Pulmonary artery endothelial cell (primary cell): ENCODE measurements at regions not wholly inside any gene's neighbourhood (a gene's known extent, or its start where the extent isn't known, plus 50 kb on each side); places are given as distances from the start of the nearest gene placed in this dataset.
"Not testable (repeated sequence)": the region's sequence is repeated elsewhere in the genome, so short reads cannot be mapped to it uniquely, and the experiment has no call there.

ENCODE experiments used
- DNase-seq: peaks from one replicate; pipeline ENCODE4 v3.0.0-alpha.2; 2011; ENCODE audit warnings: low read depth, low spot score

DNA sequence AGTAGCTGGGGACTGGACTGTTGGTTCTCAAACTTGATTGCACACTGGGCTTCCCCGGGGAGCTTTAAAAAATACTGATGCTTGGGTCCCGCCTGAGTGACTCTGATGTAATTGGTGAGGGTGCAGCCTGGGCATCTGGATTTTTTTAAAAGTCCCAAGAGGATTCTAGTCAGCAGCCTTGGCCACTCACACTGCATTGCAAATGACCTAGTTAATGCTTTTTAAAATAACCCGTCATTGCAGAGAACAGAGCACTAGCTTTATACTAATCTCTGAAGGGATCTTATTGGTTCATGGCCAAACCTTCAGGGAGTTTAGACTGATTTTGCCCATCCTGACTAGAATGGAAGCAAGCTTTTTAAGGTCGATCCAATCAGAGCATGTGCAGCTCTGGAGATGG lies 310.6 kb upstream of the PROK2 start:
- DNase-seq, result no peak

DNA sequence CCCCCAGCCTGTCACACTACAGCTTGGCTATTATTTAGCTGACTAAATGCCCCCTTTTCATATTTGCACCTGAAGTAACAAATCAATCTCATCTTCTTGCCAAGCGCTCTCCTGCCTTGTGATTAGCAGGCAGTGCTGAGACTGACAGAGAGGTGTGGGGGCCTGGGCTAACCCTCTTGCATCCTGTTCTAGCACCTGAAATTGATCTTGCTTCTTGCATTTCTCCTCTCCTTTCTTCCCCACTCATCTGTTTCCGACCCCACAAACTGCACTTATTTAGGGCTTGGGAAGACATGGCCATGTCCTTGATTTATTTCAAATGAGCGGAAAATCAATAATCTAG lies 309.0 kb upstream of the PROK2 start:
- DNase-seq, result no peak

DNA sequence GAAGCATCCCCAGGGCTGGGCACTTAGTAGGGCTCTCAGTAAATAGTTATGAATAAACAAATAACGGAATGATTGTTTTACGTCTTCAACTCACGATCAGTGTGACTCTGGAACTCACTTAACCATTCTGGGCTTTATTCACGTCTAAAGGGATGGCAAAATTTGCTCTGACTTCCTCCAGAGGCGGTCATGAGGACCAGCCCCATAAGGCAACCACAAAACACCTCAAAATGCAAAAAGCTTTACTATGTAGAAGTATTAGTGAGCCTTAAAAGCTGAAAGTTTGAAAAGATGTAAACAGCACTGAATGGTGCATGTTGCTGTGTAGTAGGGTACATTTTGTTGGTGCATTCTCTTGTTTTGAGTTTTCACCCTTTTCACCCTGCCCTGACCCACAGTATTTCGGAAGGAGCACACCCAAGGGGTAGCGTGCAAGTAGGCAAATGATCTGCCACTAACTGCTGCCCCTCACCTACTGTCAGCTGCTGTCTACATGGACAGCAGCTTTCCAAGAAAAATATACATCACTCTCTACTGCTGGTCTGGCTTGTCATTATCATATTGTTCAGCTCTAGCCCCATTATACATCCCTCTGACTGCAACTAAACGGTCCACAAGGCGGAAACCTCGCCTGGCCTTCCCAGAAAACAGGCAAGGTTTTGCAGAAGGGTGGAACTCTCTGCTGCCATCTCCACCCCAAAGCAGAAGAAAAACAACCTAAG lies 308.5 kb upstream of the PROK2 start:
- DNase-seq, result no peak

DNA sequence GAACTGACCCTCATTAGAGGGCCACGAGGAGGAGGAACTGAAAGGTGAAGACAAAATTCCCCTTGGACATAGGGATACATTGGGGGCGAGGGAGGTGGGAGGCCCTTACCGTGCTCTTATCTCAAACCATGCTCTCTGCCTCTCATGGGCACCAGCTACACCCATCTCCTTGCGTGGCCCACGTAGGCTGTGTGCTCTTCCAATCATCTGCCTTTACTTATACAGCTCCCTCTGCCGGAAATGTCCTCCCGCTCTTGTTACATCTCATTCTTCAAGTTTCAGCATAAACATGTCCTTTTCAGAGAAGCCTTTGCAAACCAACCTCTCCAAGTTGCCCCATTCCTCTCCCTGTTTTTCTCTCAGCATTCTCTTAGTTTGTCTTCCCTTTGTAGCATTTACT lies 307.8 kb upstream of the PROK2 start:
- no peak for DNase-seq

DNA sequence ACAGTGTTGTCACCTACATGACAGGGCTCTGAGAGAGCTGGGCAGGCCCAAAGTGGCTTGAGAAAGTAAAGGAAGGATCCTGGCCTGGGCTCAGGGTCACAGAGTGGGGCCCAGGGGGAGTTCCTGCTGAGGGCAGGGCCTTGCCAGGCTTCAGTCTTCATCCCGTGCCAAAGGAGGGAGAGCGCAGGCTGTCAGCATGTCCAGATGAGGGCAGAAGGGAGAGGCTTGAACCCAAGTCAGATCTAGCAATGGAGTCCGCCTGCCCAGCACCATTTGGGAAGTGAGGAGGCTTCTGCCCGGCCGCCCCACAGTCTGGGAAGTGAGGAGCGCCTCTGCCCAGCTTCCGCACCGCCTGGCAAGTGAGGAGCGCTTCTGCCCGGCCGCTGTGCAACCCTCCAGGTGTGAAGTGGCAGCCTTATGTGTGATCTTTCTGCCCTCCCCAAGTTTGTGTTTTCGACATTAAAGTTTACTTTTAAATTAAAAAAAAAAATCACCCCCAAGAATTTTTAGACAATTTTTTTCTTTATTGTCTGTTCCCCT lies 303.6 kb upstream of the PROK2 start:
- no peak for DNase-seq

DNA sequence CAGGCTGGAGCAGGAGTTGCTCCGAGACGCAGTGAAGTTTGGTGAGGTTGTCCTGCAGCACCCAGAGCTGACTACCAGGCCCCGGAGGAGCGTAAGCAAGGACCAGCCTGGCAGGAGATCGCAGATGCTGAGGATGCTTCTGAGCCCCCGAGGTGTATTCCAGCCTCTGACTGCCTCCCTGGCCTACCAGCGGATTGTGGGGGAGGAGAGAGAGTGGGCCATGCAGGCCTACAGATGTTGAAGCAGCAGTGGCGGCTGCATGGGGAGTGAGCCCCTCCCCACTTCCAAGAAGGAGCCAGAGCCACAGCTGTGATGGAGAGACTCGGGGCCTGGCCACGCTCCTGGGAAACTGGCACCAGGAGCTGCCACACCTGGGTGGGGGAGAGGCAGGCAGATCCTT lies 302.5 kb upstream of the PROK2 start:
- no peak for DNase-seq

DNA sequence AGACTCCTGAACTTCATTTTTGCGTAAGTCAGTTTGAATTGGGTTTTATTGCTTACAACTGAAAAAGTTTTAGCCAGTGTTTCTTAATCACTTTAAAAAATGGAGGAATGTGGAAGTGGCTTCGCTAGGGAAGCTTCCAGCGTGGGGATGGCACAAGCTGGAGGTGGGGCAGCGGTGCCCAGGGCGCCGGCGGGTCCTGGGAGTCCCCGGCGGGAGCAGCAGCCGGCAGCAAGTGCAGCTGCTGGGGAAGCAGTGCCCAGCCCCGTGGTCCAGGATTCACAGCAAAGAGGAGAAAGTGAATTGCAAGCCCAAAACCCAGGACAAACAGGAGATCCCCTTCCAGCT lies 301.8 kb upstream of the PROK2 start:
- DNase-seq, result no peak

DNA sequence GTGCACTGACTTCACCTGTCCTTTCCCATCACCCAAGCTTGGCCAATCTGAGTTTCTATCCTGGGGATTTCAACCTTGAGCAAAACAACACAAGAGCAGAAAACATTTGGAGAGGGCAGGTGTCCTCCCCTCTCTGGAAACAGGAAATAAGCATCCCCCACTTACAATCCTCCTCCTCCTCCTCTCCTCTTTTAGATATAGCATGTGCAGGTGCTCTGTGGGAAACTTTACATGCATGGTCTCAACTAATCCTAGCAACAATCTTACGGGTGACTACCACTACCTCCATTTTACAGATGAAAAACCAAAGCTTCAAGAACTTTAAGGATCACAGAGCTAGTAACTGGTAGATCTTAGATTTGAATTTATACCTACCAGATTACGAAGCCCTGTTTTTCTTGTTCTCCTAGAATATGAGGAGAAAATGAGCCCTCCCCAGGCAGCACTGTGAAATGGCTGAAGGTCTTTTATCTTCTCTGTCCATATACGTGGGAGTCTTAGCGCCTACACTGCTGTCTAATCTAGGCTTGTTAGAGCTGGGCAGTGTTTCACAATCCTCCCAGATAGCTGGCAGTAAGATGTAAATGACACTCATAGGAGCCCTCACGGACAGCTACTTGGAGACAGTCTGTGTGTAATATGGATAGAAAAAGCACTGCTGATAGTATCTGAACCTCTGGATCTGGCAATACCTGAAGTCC lies 301.2 kb upstream of the PROK2 start:
- no peak for DNase-seq

DNA sequence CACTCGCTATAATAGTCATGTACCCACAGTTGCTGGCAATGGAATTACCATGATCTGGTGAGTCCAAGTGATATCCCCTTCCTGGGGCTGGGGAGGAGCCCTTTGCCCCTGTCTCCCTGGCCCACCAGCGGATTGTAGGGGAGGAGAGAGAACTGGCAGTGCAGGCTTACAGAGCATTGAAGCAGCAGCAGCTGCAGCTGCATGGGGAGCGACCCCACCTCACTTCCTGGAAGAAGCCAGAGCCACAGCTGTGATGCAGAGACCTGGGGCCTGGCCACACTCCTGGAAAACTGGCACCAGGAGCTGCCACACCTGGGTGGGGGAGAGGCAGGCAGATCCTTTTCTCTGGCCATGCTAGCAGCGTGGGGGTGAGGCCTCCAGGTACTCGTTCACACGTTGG lies 300.1 kb upstream of the PROK2 start:
- no peak for DNase-seq

DNA sequence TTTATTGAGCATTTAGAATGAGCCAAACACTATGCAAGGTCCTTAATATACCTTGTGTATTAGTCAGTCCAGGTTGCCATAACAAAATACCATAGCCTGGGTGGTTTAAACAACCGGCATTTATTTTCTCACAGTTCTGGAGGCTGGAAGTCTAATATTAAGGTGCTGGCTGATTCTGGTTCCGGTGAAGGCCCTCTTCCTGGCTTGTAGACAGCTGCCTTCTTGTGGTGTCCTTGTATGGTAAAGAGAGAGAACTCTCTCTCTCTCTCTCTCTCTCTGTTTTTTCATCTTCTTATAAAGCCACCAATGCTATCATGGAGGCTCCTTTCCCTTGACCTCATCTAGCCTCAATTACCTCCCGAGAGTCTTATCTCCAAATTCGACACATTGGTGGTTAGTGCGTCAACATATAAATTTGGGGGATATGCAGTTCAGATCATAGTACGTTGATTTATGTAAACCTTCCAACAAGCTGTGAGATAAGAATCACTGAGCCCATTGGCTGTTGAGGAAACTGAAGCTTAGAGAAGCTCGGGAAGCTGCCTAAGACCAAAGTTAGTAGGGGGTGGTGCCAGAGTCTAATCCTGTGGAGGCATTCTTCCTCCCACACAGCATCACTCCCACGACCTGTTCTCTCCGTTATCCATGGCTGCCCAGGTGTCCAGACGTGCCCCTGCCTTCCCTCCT lies 298.0 kb upstream of the PROK2 start:
- no peak for DNase-seq

DNA sequence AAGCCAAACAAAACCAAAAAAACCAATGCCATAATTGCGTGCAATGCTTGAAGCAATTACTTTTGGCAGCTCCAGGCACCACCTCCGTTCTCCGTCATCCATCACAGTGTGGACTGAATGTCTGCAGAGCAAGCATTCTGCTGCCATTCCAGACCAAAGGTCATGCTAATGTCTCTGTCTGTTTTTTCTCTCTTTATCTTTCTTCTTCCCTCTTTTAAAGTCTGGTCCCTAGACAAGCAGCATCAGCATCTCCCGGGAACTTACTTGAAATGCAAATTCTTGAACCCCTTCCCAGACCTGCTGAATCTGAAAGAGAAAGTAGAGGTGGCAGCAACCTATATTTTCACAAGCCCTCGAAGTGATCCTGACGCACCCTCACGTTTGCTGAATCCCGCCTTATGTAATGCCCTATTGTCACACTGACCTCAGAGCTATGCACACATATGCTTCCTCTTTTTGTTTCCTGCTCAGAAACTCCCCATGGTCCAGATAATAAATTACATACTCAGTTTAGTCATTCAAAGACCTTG lies 297.3 kb upstream of the PROK2 start:
- DNase-seq, result peak; percentile 3

DNA sequence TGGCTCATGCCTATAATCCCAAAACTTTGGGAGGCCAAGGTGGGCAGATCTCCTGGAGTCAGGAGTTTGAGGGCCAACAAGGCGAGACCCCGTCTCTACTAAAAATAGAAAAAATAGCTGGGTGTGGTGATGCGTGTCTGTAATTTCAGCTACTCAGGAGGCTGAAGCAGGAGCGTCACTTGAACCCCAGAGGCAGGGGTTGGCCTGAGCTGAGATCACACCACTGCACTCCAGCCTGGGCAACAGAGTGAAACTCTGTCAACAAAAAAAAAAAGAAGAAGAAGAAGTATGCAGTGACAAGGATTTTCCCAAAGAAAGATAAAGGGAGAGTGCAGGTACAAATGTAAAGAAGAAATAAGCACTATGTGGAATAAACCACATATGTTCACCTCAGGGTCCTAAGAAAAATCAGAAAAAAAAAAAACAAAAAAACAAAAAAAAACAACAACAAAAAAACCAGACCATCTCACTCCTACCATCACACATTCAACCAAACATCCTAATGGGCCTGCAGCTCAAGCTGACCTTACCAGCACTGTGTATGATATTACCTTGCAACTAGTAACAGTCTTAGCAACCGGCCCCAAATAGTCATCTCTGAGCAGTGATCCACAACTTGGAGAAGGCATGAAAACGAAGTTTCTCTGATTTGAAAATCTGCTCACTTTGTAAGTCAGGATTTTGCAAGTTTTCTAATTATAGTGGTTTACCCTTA lies 296.7 kb upstream of the PROK2 start:
- no peak for DNase-seq

DNA sequence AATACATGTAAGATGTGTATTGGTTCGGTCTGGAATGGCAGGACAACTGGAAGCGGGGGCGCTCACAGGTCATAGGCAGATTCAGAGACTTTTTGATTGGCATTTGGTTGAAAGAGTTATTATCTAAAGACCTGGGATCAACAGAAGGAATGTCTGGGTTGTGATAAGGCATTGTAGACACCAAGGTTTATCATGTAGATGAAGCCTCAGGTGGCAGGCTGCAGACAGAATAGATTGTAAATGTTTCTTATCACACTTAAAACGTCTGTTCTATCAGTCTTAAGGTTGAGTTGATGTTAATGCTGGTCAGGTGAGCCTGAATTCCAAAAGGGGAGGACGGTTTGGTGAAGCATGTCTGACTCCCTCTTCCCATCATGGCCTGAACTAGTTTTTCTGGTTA lies 295.9 kb upstream of the PROK2 start:
- DNase-seq, result no peak

DNA sequence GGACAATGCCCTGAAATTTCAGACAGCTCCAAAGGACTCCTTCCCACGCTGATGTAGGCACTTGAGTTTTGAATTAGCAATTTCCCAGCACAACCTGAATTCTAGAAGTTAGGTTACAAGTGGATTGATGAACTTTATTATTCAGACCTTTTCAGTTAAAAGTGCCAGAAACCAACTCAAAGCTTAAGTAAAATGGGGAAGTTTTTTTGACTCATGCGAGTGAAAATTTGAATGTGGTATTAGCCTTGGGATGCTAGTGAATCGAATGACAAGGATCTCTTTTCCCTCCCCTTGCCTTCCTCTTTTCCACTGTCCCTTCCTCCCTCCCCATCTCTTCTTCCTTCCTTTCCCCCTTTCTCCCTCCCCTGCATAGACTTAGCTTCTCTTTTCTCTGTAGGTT lies 295.1 kb upstream of the PROK2 start:
- no peak for DNase-seq

DNA sequence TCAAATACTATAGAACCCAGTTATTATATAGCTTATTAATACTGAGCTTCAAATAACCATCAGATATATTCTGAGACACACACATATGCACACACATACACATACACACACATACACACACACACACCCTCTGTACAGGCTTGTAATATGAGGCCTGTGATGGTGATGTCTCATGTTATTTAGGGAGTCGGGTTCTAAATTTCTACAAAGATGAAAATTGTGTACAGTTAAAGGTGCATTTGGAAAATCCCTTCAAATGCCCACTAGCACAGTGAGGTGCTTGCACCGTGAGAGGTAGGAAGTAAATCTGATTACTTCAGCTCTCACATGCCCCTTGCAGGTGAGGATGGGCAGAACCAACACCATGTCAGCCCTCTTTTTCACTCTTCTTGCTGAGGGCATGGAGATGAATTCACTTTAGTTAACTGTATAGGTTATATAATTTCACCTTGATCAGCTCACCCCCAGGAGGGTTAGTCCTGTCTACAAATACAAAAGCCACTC lies 294.5 kb upstream of the PROK2 start:
- no peak for DNase-seq

DNA sequence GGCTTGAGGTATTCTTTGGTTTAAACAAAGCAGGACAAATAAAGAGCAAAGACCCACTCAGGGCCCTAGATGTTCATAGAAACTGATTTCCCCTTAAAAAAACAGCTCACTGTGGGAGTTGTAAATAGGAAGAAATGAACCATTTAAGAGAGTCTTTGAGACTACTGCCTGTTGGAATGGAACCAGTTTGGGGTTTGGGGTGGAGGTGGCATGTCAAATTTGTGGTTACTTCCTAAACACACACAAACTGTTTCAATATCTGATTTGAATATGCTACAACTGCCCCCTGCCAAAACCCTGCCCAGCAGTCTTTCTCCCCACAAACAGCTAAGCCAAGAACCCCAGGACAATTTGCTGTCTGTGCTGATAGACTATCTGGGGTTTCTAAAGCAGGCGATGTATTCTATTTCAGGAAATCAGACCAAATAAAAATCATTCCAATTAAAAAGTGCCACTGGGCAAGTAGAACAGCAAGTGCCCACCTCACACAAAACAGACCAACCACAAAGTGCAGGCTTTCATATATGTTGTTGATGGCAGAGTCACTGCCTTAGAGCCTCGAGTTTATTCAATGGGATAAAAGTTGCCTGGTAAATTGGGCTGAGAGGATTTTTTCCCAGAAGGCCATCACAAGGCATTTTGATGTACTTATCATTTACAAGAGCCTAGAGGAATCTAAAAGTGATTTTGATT lies 293.9 kb upstream of the PROK2 start:
- DNase-seq, result no peak

DNA sequence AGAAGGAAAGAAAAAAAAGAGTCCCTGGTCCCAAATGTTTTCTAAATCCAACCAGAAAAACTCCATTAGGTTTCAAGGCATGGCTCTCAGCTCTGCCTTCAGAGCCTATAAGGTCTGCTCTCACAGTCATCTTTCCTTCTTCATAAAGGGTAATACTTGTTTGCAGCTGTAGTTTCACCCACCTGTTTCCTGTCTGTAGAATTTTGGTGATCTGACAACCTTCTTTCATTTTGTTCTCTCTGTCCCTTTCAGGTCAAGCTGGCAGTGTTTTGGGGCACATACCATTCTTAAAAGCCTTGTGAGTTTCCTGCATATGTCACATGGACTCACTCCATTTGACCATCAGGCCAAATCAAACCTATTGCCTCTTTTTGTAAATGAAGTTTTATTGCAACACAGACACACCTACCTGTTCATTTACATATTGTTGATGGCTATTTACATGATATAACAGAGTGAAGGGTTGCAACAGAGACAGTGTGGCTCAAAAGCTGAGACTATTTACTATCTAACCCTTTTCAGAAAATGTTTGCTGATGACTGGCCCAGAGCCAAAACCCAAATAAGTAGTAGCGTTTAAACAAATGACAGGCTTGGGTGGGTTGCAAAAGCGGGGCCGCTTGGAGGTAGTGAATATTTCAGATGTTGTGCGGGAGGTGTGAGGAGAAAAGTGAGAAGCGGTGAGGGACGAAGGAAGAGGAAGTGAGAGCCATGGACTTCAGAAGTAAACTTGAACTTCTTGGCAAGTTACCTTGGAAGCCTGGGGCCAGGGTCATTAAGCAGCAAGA lies 292.7 kb upstream of the PROK2 start:
- no peak for DNase-seq

DNA sequence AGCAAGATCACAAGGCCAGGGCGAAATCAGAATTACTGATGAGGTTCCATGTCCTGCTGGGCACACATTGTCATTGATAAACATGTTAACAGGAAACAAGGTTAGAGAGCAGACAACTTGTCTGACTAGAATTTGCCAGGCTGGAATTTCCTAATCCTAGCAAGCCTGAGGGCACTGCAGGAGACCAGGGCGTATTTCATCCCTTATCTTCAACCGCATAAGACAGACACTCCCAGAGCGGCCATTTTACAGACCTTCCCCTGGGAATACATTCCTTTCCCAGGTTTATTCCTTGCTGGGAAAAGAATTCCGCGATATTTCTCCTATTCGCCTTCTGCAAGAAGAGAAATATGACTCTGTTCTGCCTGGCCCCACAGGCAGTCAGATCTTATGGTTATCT lies 290.9 kb upstream of the PROK2 start:
- DNase-seq, result not testable (repeated sequence)

DNA sequence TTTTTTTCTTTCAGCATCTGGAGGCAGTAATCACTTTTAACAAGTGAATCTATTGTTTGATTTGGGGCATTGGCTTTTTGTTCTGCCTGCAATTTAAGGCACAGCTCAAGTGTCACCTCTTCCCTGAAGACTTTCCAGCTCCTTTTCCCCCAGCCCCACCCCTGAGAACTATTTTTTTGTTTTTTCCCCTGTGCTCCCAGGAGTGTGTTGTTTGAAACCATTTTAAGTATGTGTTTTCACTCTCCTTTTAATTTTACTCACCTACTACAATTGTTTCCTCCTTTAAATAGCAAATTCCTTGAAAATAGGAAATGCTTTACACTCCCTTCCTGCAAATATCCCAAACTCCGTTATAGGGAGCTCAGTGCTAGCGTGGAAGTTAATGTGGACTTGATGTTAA lies 286.7 kb upstream of the PROK2 start:
- DNase-seq, result no peak

DNA sequence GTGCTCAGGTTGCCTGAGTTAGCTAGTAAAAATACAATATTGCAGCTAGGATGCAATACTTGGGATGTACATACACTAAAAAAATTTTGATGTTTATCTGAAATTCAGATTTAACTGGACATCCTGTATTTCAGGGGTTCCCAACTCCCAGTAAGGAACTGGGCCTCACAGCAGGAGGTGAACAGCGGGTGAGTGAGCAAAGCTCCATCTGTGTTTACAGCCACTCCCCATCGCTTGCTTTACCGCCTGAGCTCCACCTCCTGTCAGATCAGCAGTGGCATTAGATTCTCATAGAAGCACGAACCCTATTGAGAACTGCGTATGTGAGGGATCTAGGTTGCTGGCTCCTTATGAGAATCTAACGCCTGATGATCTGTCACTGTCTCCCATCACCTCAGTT lies 285.1 kb upstream of the PROK2 start:
- DNase-seq, result no peak
